ENCODE measurements at regions not wholly inside any gene's neighbourhood (a gene's known extent, or its start where the extent isn't known, plus 50 kb on each side); places are given as distances from the start of the nearest gene placed in this dataset.

DNA sequence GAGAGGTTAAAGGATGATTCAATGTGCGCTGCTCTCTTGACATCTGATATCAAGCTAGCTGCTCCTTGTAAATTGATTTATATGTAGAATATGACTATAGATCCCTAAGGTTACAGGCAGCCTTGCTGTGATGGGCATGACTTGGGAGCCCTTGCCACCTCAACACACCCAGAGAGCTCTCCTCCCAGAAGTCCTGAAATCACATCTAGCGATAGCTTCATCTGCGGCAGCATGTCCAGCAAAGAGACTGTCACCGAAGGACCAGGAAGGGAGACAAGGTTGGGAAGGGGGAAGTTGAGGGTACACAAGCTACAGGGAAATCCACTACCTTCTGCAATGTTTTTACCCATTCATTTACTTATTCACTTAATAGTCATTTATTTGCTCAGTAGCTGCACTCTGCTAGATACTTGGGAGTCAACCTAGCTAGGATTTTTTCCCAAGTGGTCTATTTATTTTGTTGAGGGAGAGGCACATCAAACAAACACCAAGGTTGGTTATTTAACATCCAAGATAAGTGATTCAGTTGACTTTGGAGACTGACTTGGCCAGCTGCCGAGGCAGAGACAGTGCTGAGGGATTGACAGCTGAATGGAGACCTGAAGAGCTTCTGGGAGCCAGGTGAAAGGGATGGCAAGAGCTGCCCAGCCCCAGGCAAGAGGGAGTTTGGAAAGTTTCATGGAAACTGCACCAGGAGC lies 205.8 kb upstream of the IL12A start:
- TF ChIP-seq PPARA (CRISPR knock-in tag; IDR thresholded peaks at IDR 0.05; ENCODE audit: borderline replicate concordance), result no peak
- no peak for TF ChIP-seq RARB (CRISPR knock-in tag; IDR thresholded peaks at IDR 0.05)
- TF ChIP-seq, protein P1, sequence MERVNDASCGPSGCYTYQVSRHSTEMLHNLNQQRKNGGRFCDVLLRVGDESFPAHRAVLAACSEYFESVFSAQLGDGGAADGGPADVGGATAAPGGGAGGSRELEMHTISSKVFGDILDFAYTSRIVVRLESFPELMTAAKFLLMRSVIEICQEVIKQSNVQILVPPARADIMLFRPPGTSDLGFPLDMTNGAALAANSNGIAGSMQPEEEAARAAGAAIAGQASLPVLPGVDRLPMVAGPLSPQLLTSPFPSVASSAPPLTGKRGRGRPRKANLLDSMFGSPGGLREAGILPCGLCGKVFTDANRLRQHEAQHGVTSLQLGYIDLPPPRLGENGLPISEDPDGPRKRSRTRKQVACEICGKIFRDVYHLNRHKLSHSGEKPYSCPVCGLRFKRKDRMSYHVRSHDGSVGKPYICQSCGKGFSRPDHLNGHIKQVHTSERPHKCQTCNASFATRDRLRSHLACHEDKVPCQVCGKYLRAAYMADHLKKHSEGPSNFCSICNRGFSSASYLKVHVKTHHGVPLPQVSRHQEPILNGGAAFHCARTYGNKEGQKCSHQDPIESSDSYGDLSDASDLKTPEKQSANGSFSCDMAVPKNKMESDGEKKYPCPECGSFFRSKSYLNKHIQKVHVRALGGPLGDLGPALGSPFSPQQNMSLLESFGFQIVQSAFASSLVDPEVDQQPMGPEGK (CRISPR knock-in tag; IDR thresholded peaks at IDR 0.05; ENCODE audit: borderline replicate concordance), result no peak
- TF ChIP-seq TCF4 (CRISPR knock-in tag; IDR thresholded peaks at IDR 0.05; ENCODE audit: borderline replicate concordance), result no peak
- ATAC-seq, result no peak

DNA sequence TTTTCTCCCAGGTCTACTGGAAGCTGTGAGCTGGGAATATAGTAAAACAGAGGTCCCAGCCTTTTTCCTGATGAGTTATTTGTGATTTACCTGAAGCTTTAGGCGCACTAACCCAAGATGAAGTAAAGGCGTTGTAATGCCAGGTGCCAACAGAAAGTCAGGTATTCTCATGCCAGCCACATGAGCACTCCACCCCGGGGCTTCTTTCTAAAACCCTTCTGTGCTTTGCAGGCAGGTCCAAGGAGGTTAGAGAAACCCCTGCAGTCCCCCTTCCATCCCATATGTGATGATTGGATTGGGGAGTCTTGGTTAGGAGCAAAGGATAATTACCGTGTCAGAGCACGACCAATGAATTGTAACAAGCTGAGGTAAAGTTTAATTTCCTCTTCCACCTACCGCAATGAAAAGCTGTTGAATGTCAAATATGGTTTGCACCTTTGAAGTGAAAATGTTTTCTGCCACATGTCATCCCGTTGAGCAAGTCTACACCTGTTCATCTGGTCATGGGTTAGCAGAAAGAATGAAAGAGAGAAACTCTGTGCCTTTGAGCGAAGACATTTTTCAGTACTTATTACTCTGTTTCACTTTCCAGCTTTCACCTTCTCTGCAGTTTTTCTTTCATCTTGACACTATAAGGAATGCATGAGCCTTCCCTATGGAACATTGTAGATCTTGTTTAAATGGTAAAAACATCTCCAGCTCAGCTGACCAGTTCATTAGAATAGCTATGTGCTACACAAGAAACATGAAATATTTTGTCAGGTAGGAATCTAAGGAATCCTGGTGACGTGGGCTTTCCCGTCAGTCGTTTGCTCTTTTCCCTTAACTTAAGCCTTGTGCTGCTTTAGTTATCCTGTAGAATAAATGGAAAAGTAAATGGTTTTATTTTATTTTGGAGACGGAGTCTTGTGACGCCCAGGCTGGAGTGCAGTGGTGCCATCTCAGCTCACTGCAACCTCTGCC lies 204.6 kb upstream of the IL12A start:
- TF ChIP-seq ZFP30 (CRISPR knock-in tag; IDR thresholded peaks at IDR 0.05) (no peak), ZC3H10 (CRISPR knock-in tag; IDR thresholded peaks at IDR 0.05) (no peak), ZNF70 (CRISPR knock-in tag; IDR thresholded peaks at IDR 0.05) (no peak), TCF4 (CRISPR knock-in tag; IDR thresholded peaks at IDR 0.05; ENCODE audit: borderline replicate concordance) (no peak), CSDC2 (CRISPR knock-in tag; IDR thresholded peaks at IDR 0.05) (no peak), PPARA (CRISPR knock-in tag; IDR thresholded peaks at IDR 0.05; ENCODE audit: borderline replicate concordance) (no peak), ZNF565 (CRISPR knock-in tag; conservative IDR thresholded peaks at IDR 0.05; ENCODE audit: low read depth) (no peak), BACH2 (CRISPR knock-in tag; IDR thresholded peaks at IDR 0.05; ENCODE audit: borderline replicate concordance) (no peak), ARNTL (CRISPR knock-in tag; IDR thresholded peaks at IDR 0.05; ENCODE audit: borderline replicate concordance, low read depth) (no peak), RARB (CRISPR knock-in tag; IDR thresholded peaks at IDR 0.05) (no peak), ZFP3 (CRISPR knock-in tag; IDR thresholded peaks at IDR 0.05) (no peak), SNAI2 (CRISPR knock-in tag; IDR thresholded peaks at IDR 0.05) (no peak), GLIS3 (CRISPR knock-in tag; IDR thresholded peaks at IDR 0.05) (no peak), TOX (CRISPR knock-in tag; IDR thresholded peaks at IDR 0.05; ENCODE audit: borderline replicate concordance) (no peak), OSR1 (CRISPR knock-in tag; IDR thresholded peaks at IDR 0.05) (no peak)
- TF ChIP-seq, protein P2, sequence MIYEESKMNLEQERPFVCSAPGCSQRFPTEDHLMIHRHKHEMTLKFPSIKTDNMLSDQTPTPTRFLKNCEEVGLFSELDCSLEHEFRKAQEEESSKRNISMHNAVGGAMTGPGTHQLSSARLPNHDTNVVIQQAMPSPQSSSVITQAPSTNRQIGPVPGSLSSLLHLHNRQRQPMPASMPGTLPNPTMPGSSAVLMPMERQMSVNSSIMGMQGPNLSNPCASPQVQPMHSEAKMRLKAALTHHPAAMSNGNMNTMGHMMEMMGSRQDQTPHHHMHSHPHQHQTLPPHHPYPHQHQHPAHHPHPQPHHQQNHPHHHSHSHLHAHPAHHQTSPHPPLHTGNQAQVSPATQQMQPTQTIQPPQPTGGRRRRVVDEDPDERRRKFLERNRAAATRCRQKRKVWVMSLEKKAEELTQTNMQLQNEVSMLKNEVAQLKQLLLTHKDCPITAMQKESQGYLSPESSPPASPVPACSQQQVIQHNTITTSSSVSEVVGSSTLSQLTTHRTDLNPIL (CRISPR knock-in tag; IDR thresholded peaks at IDR 0.05; ENCODE audit: low read depth), result no peak
- TF ChIP-seq, protein P3, sequence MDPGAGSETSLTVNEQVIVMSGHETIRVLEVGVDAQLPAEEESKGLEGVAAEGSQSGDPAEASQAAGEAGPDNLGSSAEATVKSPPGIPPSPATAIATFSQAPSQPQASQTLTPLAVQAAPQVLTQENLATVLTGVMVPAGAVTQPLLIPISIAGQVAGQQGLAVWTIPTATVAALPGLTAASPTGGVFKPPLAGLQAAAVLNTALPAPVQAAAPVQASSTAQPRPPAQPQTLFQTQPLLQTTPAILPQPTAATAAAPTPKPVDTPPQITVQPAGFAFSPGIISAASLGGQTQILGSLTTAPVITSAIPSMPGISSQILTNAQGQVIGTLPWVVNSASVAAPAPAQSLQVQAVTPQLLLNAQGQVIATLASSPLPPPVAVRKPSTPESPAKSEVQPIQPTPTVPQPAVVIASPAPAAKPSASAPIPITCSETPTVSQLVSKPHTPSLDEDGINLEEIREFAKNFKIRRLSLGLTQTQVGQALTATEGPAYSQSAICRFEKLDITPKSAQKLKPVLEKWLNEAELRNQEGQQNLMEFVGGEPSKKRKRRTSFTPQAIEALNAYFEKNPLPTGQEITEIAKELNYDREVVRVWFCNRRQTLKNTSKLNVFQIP (CRISPR knock-in tag; IDR thresholded peaks at IDR 0.05; ENCODE audit: borderline replicate concordance, low read depth), result no peak
- TF ChIP-seq, protein P1 (CRISPR knock-in tag; IDR thresholded peaks at IDR 0.05; ENCODE audit: borderline replicate concordance), result no peak
- TF ChIP-seq, protein P4, sequence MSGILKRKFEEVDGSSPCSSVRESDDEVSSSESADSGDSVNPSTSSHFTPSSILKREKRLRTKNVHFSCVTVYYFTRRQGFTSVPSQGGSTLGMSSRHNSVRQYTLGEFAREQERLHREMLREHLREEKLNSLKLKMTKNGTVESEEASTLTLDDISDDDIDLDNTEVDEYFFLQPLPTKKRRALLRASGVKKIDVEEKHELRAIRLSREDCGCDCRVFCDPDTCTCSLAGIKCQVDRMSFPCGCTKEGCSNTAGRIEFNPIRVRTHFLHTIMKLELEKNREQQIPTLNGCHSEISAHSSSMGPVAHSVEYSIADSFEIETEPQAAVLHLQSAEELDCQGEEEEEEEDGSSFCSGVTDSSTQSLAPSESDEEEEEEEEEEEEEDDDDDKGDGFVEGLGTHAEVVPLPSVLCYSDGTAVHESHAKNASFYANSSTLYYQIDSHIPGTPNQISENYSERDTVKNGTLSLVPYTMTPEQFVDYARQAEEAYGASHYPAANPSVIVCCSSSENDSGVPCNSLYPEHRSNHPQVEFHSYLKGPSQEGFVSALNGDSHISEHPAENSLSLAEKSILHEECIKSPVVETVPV (CRISPR knock-in tag; IDR thresholded peaks at IDR 0.05), result no peak
- no peak for ATAC-seq

DNA sequence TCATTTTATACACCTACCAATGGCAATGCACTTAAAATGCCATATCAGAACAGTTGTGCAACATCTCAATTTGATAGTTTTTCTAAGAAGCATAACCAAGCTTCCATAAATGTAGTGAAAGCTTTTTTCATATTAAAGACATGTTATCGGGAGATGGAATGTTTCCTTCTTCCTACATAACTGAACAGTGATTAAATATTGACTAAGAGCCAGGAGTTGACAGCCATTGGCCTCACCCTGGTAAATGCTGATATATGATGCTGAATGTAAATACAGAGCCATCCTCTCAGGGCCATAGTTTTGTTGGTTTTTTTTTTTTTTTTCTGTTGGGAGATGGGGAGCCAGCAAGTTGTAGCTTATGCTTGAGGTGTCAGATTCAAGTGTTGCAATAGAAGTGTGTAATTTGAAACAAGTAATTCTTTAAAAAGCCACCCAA lies 203.3 kb upstream of the IL12A start:
- ATAC-seq, result peak; percentile 35; the same call in 1 of the 3 replicates
- TF ChIP-seq ZNF565 (CRISPR knock-in tag; conservative IDR thresholded peaks at IDR 0.05; ENCODE audit: low read depth) (no peak), ISL1 (CRISPR knock-in tag; IDR thresholded peaks at IDR 0.05) (peak; percentile 46), PPARA (CRISPR knock-in tag; IDR thresholded peaks at IDR 0.05; ENCODE audit: borderline replicate concordance) (no peak)

Data from SK-N-SH treated with all-trans-retinoic acid at 6 μM for 48 hours (cell line).